ENCODE measurements at regions not wholly inside any gene's neighbourhood (a gene's known extent, or its start where the extent isn't known, plus 50 kb on each side); places are given as distances from the start of the nearest gene placed in this dataset.
"Not testable (repeated sequence)": the region's sequence is repeated elsewhere in the genome, so short reads cannot be mapped to it uniquely, and the experiment has no call there.

- H3K4me1 Mint-ChIP-seq (ENCODE audit: low read depth); H3K27ac Mint-ChIP-seq; DNase-seq (ENCODE audit: low spot score); H3K4me3 Mint-ChIP-seq; H3K9me3 Mint-ChIP-seq; H3K36me3 Mint-ChIP-seq (ENCODE audit: low read depth): not testable (repeated sequence)
- H3K27me3 Mint-ChIP-seq (ENCODE audit: low read depth), result peaks cover 11% of the 10 kb centered on the region
Measured at GRCh38 chr2:113328572-113328971, 49.9 kb upstream of the PAX8 start.
